Activated CD8-positive, alpha-beta memory T cell treated with anti-CD3 and anti-CD28 coated beads, Interleukin-2, amount 50 U/mL, for 48 hours (primary cell): ENCODE measurements at regions not wholly inside any gene's neighbourhood (a gene's known extent, or its start where the extent isn't known, plus 50 kb on each side); places are given as distances from the start of the nearest gene placed in this dataset.

Source experiments
- DNase-seq: peaks from one replicate; pipeline ENCODE4 v3.0.0-alpha.2; 2020

DNA sequence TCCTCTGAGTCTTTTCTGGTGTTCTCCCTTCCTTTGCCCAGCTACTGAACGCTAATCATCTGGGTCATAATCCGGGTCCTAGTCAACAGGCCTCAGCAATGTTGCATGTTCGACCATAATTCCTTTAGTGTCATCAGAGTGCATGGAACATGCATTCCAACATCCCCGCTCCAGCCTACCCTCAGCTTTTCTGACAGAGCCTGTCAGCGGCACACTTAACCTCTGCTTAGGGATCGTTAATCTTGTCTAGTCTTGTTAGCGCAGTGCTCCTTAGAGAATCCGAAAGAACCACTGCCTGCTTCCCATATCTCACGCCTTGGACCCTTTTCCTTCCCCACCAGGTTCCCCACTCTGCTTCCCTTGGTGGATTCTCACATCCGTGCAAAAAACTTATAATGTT, 767.9 kb upstream of the ID2 start:
- DNase-seq, result no peak

GRCh38 chr2:7915302-7916091, 766.4 kb upstream of the ID2 start:
- DNase-seq, result no peak

- DNase-seq, result no peak
Measured at GRCh38 chr2:7916670-7917069, 765.2 kb upstream of the ID2 start.

DNA sequence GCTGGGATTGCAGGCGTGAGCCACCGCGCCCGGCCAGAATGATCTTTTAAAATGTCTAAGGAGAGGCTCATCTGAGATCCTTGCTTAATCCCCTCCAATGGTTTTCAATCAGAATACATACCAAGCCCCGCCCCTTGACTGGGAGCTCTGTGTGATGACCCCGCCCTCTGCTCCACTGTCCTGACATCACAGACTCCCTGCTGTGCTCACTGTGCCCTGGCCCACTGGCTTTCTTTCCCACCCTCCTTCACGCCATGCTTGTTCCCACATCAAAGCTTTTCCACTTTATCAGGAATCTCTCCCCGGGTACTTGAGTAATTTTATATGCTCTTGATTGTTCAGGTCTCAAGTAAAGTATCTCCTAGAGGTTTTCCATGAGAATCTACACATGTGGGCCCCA, 762.3 kb upstream of the ID2 start:
- DNase-seq, result no peak

DNA sequence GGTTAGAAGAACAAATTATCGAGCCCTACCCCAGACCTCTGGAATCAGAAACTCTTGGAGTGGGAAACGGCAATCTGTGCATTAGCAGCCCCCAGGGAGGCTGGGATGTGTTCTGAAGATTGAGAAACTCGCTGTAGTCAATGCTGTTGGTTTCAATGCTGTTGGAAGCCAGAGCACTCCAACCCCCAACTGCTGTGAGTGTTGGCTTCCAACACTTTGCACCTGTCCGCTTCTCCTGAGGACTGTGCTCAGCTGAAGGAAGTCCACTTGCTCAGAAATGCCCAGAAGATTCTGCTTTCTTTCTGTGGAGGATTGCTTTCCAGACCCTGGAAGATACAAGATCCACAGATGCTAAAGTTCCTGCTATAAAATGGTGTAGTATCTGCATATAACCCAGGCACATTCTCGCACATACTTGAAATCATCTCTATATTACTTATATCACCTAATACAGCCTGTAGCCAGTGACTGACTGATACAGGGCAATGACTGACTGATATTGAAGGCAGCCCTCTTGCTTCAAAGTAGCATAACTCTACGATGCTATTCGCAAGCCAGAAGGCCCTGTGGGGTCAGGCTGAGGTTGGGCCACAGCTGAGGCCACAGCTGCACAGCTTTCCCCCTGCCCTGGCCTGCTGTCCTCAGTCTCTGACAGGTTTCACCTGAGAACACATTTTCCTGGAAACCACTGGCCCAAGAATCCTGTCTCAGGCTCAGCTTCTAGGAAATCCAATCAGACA, 757.7 kb upstream of the ID2 start:
- no peak for DNase-seq

DNA sequence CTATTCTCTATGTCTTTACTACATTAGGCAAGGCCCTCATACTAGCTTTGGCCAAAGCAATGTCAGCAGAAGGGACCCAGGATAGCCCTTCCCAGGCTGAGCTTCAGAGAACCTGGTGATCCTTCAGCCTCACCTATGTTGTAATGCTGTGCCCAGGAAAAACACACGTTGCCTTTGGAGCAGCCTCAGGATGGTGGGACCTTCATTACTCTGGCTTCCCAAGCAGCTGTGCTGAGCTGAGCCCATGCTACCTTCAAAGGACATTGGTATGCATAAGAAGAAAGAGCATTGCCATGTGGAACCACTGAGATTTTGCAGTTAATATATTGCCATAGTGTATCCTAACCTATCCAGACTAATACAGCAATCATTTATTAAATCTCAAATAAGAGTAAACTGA, 756.4 kb upstream of the ID2 start:
- no peak for DNase-seq

GRCh38 chr2:7927691-7928090, 754.2 kb upstream of the ID2 start:
- no peak for DNase-seq

- DNase-seq, result no peak
Measured at GRCh38 chr2:7929281-7929680, 752.6 kb upstream of the ID2 start.

- DNase-seq, result peak; percentile 70
Measured at GRCh38 chr2:7930800-7931635, 750.8 kb upstream of the ID2 start.

DNA sequence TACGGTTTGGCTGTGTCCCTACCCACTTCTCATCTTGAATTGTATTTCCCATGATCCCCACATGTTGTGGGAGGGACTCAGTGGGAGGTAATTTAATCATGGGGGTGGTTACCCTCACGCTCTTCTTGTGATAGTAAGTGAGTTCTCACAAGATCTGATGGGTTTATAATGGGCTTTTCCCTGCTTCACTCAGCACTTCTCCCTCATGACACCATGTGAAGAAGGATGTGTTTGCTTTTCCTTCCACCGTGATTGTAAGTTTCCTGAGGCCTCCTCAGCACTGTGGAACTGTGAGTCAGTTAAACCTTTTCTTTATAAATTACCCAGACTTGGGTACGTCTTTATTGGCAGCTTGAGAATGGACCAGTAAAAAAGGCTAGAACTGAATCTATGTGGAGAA, 750.0 kb upstream of the ID2 start:
- DNase-seq, result no peak

DNA sequence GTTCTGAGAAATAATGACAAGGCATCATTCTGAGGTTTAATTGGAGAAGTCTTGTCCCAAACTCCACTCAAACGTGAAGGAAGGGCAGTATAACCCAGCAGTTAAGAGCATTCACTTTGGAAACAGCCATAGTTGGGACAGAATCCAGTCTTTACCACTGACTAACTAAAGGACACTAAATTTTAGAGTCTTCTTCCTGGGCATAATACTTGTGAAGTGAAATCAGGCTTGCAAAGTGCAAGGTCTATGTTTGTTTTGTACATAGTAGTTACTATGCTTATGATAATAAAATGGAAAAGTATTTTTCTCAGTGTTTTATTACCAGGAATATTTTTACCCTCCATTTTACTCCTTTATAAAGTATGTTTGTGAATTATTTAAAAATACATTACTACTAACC, 748.2 kb upstream of the ID2 start:
- no peak for DNase-seq

GRCh38 chr2:7934476-7934875, 747.4 kb upstream of the ID2 start:
- no peak for DNase-seq

GRCh38 chr2:7937082-7937481, 744.8 kb upstream of the ID2 start:
- DNase-seq, result no peak

DNA sequence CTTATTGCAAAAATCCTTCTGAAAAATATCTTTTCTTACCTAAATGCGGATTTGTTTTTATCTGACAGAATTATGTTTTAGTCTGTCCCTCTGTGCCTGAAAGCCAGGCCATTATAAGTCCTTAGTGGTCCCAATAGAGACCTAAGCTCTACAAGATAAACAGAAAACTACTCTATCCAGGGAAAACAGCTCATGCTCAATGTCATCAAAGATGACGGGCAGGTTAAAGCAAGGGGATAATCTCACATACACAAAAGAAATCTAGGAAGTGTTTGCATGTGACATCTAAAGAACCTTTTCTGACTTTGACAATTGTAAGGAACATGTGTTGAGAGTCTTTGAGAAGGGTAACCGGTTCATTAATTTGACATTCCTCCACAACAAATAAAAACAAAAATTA, 741.1 kb upstream of the ID2 start:
- DNase-seq, result no peak

GRCh38 chr2:7943446-7943845, 738.4 kb upstream of the ID2 start:
- DNase-seq, result no peak

DNA sequence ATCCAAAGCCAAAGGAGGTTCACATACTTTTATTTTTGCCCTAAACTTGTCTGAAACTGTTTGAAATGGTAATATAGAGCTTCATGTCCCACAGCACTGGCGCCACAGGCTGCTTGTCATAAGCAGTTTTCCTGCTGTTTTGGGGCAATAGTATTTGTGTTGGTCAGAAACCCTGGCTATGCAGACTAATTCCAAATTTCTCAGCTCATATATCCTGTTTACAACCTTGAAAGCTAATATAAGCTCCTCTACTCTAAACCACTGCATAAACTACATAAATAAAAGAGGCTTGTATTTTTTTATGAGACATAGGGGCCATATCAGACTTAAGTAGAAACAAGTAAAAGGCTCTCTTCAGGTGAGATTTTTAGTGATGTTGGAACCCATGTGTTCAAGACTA, 736.8 kb upstream of the ID2 start:
- DNase-seq, result no peak

DNA sequence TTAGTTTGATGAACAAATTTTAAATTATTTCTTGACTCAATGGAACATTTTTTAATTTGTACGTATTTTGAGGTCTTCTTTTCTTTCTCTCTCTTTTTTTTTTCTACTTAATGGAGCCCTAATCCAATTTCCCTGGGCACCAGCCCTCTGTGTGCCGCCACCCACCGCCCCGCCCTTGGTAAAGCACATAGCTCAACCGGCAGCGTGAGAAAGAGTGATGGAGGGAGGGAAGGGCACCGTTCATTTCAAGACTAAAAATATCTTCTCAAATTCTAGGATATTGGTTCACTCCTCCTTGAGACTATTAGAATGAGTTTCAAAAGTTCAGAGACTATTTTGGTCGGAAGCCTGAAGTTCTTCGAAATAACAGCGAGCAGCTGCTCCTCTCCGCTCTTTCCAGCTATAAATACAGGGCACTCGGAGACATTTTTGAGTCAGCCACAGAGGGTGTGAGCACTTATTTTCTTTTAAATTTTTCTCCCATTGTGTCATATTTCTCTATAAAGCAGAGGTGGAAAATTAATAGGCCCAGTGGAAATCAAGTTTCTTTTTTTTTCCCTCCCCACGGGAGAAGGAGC, 731.7 kb upstream of the ID2 start:
- no peak for DNase-seq

DNA sequence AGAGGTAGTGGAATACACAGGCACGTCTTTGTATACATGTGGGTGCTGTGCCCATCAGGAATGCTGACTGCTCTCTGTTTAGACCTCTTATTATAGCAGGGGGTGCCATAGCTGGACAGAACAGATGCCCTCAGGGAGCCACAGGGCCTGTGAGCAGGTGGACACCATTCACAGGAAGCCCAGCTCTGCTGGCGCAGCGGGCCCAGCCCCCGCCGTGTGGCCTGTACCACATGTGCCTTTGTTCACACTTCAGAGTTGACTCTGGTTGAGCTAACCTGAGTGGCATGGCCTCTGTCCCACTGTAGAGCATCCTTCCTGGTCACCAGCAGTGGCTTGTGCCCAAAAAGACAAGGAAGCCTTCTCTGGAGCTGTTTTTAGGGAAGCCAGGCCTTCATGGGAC, 730.9 kb upstream of the ID2 start:
- DNase-seq, result no peak

- no peak for DNase-seq
Measured at GRCh38 chr2:7951490-7951889, 730.4 kb upstream of the ID2 start.

- DNase-seq, result no peak
Measured at GRCh38 chr2:7952046-7952745, 729.7 kb upstream of the ID2 start.

GRCh38 chr2:7953195-7953594, 728.7 kb upstream of the ID2 start:
- no peak for DNase-seq

- DNase-seq, result no peak
Measured at GRCh38 chr2:7954234-7954633, 727.6 kb upstream of the ID2 start.
